Thyroid gland (tissue), 4 donors: ENCODE measurements at regions not wholly inside any gene's neighbourhood (a gene's known extent, or its start where the extent isn't known, plus 50 kb on each side); places are given as distances from the start of the nearest gene placed in this dataset.

Experiments
- DNase-seq, 2 donors: peaks; one replicate each; pipeline ENCODE4 v3.0.0-alpha.2; 2019
- H3K27ac ChIP-seq, 3 donors: fragments of 200-600 bp; sonication (generic); 1 replicate in 2 of 3; 2 replicates in 1 of 3; pipeline ENCODE4 v1.5.1; 2016 to 2019; ENCODE audit warnings: mild to moderate bottlenecking in 1 of 3, moderate library complexity in 1 of 3
- H3K27me3 ChIP-seq: fragments of 200-600 bp; sonication (generic); one replicate; pipeline ENCODE4 v1.5.1; 2019
- H3K36me3 ChIP-seq, 2 donors: fragments of 200-600 bp; sonication (generic); one replicate each; pipeline ENCODE4 v1.5.1; 2016 to 2019
- H3K4me1 ChIP-seq, 2 donors: fragments of 200-600 bp; sonication (generic); one replicate each; pipeline ENCODE4 v1.5.1; 2017 to 2019
- H3K4me3 ChIP-seq, 3 donors: fragments of 200-600 bp; sonication (generic); replicated peaks in 1 of 3; 1 replicate in 2 of 3; 2 replicates in 1 of 3; pipeline ENCODE4 v1.5.1; 2016; ENCODE audit warnings: mild to moderate bottlenecking in 1 of 3
- H3K9me3 ChIP-seq: fragments of 200-600 bp; sonication (generic); one replicate; pipeline ENCODE4 v1.5.1; 2017
- POLR2A ChIP-seq, 2 donors: fragments of 450-650 bp; IDR thresholded peaks; one replicate each; pipeline ENCODE4 v1.6.1; 2017; ENCODE audit warnings: antibody characterized with exemption in 2 of 2, mild to moderate bottlenecking in 2 of 2, moderate library complexity in 1 of 2
- WGBS, 2 donors: methylation state at CpG; one replicate each; pipeline ENCODE4 v1.1.5; 2017; 5-methylcytosine and 5-hydroxymethylcytosine counted together
- intact Hi-C: fragments of 100-400 bp; cut with DNase I; formaldehyde crosslinking; loops from one replicate; pipeline ENCODE4 v1.15.1; 2023
- TF ChIP-seq, protein P1 (sequence below), 6 experiments: fragments of 200-600 bp in 3 of 6; fragments of 450-650 bp in 3 of 6; sonication (generic) in 3 of 6; IDR thresholded peaks; one replicate each; pipeline ENCODE4 v1.5.1; 2016 to 2019; ENCODE audit warnings: antibody characterized with exemption in 6 of 6, mild to moderate bottlenecking in 2 of 6, inconsistent platforms in 1 of 6, moderate library complexity in 1 of 6

DNA sequence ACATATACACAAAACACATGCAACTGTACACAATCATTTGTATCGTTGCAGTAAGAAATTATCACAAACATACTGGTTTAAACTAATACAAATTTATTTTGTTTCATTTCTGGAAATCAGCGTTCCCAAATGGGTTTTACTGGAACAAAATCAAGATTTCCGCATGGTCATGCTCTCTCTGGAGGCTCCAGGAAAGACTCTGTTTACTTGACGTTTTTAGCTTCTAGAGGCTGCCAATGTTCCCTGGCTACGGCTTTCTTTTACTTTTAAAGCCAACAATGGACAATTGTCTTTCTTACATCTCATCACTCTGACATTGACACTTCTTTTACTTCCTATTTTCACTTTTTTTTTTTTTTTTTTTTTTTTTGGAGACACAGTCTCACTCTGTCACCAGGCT is 793.1 kb downstream of the CDH9 start:
- no peak overlapping the region for H3K27ac ChIP-seq
- H3K36me3 ChIP-seq = no peaks in the 10 kb centered on the region
- no peak overlapping the region for H3K4me3 ChIP-seq
- WGBS, 2 donors = 66 to 70% methylated on average over 5 of the region's 5 CpGs
- H3K27me3 ChIP-seq = no peaks in the 10 kb centered on the region
- intact Hi-C loops = no loop called here
- no peak for DNase-seq
- TF ChIP-seq, protein P1, sequence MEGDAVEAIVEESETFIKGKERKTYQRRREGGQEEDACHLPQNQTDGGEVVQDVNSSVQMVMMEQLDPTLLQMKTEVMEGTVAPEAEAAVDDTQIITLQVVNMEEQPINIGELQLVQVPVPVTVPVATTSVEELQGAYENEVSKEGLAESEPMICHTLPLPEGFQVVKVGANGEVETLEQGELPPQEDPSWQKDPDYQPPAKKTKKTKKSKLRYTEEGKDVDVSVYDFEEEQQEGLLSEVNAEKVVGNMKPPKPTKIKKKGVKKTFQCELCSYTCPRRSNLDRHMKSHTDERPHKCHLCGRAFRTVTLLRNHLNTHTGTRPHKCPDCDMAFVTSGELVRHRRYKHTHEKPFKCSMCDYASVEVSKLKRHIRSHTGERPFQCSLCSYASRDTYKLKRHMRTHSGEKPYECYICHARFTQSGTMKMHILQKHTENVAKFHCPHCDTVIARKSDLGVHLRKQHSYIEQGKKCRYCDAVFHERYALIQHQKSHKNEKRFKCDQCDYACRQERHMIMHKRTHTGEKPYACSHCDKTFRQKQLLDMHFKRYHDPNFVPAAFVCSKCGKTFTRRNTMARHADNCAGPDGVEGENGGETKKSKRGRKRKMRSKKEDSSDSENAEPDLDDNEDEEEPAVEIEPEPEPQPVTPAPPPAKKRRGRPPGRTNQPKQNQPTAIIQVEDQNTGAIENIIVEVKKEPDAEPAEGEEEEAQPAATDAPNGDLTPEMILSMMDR (IDR thresholded peaks at IDR 0.05) = no peak
- no peak for TF ChIP-seq POLR2A (IDR thresholded peaks at IDR 0.05)
- no peaks in the 10 kb centered on the region for H3K9me3 ChIP-seq
- no peaks in the 10 kb centered on the region for H3K4me1 ChIP-seq

DNA sequence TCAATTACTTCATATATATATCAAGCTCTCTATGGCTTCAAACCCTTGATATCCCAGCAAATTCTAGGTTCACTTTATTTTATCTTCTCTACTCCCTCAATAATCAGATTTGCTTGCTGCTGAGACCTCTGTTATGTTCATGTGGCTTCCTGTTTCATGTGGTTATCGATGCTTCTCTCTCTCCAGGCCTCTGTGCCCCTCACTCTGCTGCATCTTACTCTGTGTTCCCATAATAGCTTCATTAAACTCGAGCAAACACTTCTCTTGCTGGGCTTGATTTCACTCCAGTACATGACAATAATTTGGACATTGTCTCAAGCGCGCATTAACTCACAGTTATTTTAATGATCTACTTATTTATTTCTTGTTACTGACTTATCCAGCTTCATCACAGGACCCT is 798.8 kb downstream of the CDH9 start:
- no peak overlapping the region for H3K27ac ChIP-seq
- no peaks in the 10 kb centered on the region for H3K36me3 ChIP-seq
- no peak overlapping the region for H3K4me3 ChIP-seq
- WGBS, 2 donors = 76 to 77% methylated on average over 4 of the region's 4 CpGs
- DNase-seq = no peak
- H3K27me3 ChIP-seq = no peaks in the 10 kb centered on the region
- no peaks in the 10 kb centered on the region for H3K9me3 ChIP-seq
- intact Hi-C loops = no loop called here
- no peaks in the 10 kb centered on the region for H3K4me1 ChIP-seq
- no peak for TF ChIP-seq POLR2A (IDR thresholded peaks at IDR 0.05)
- TF ChIP-seq, protein P1 (IDR thresholded peaks at IDR 0.05) = no peak

DNA sequence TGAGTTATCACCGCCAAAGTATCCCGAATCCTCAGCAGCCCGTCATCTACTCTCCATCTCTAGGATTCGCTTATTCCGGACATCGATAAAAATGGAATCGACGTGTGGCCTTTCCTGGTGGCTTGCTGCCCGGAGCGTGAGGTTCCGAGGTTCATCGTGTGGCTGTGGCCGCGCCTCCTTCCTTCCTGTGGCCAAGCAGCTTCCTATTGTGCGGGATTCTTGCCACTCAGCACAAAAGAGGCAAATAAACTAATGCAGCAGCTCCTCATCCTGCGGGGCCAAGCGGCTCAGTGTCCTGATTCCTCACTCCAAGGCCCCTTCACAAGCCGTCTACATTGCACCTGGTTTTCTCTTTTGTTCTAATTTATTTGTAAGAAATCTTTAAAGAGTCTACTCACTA is 800.9 kb downstream of the CDH9 start:
- WGBS, 2 donors = 88 to 93% methylated on average over 18 of the region's 18 CpGs

DNA sequence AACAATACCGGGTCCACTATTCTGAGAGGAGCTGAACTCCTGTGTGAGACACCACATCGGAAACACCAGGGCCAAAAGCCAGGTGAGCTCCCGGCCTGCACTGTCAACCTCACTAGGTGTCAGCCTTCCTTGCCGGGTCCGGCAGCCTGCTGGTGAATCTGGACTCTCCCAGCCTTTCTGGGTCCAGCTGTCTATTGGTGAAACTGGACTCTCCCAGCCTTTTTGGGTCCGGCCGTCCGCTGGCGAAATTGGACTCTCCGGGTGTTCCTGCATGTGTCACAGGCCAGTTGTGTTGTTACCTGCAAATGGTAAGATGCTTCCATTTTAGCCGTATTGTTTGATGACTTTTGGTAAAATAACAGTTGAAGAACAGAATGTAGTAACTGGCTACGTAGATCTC is 801.5 kb downstream of the CDH9 start:
- no peaks in the 10 kb centered on the region for H3K27me3 ChIP-seq
- 93 to 98% methylated on average over 11 to 12 of the region's 12 CpGs for WGBS, 2 donors
- H3K27ac ChIP-seq = no peak overlapping the region
- H3K36me3 ChIP-seq = no peaks in the 10 kb centered on the region
- intact Hi-C loops = no loop called here
- H3K9me3 ChIP-seq = no peaks in the 10 kb centered on the region
- DNase-seq = no peak
- TF ChIP-seq, protein P1 (IDR thresholded peaks at IDR 0.05) = no peak
- TF ChIP-seq POLR2A (IDR thresholded peaks at IDR 0.05) = no peak
- H3K4me1 ChIP-seq = no peaks in the 10 kb centered on the region
- no peak overlapping the region for H3K4me3 ChIP-seq

More for the DNA sequence above, 800.9 kb downstream of the CDH9 start:
- Histone ChIP-seq H3K27me3 (no peaks in the 10 kb centered on the region), H3K27ac (no peak overlapping the region), H3K4me1 (no peaks in the 10 kb centered on the region), H3K9me3 (no peaks in the 10 kb centered on the region), H3K36me3 (no peaks in the 10 kb centered on the region), H3K4me3 (no peak overlapping the region)
- no peak for DNase-seq
- intact Hi-C loops = no loop called here
- no peak for TF ChIP-seq POLR2A (IDR thresholded peaks at IDR 0.05)
- TF ChIP-seq, protein P1 (IDR thresholded peaks at IDR 0.05) = no peak

DNA sequence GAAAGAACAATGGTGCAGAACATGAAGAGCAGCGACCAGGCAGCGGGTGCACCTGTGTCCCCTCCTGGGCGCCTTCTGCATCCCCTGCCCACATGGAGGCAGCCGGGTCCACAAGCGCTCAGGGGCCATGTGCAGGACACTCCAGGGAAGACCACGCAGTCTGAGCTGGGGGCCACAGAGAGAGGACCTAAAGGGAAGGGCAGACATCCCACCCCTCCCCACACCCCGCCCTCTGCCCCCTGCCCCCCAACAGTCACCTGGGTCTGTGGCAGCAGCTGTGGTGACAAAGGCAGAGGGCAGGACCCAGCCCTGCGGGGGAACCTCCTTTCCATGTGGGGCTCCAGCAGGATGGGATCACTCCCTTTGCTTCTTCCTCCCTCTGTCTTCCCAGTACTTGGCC is 805.7 kb downstream of the CDH9 start:
- no peak for DNase-seq
- WGBS, 2 donors = 91 to 100% methylated on average over 2 to 7 of the region's 8 CpGs
- Histone ChIP-seq H3K4me1 (no peaks in the 10 kb centered on the region), H3K4me3 (no peak overlapping the region), H3K36me3 (no peaks in the 10 kb centered on the region), H3K27ac (no peak overlapping the region), H3K9me3 (no peaks in the 10 kb centered on the region), H3K27me3 (no peaks in the 10 kb centered on the region)
- intact Hi-C loops = no loop called here
- no peak for TF ChIP-seq POLR2A (IDR thresholded peaks at IDR 0.05)
- TF ChIP-seq, protein P1 (IDR thresholded peaks at IDR 0.05) = no peak
